RWPE2 (cell line): ENCODE measurements at regions not wholly inside any gene's neighbourhood (a gene's known extent, or its start where the extent isn't known, plus 50 kb on each side); places are given as distances from the start of the nearest gene placed in this dataset.

Experiments used
- ATAC-seq: fragments of 200-7000 bp; cut with Tn5 transposase; 3 replicates; pipeline ENCODE4 v1.9.1; 2021; ENCODE audit warnings: low read depth
- DNase-seq: peaks from one replicate; pipeline ENCODE4 v3.0.0-alpha.2; 2020; ENCODE audit warnings: low spot score
- H3K27ac ChIP-seq: fragments of 450-650 bp; 2 replicates; pipeline ENCODE4 v1.5.1; 2017; ENCODE audit warnings: mild to moderate bottlenecking; ENCODE audit not compliant: poor library complexity, severe bottlenecking
- H3K27me3 ChIP-seq: fragments of 250-450 bp; sonication (Bioruptor Pico); 2 replicates; pipeline ENCODE4 v1.5.1; 2021; ENCODE audit warnings: mild to moderate bottlenecking, moderate library complexity; ENCODE audit not compliant: insufficient read depth, poor library complexity, severe bottlenecking
- H3K36me3 ChIP-seq: fragments of 250-450 bp; sonication (Bioruptor Pico); 2 replicates; pipeline ENCODE4 v1.5.1; 2020; ENCODE audit warnings: low read depth, mild to moderate bottlenecking, moderate library complexity
- H3K4me1 ChIP-seq: fragments of 250-450 bp; sonication (Bioruptor Pico); 2 replicates; pipeline ENCODE4 v1.5.1; 2021; ENCODE audit warnings: mild to moderate bottlenecking, moderate library complexity; ENCODE audit not compliant: insufficient read depth, poor library complexity, severe bottlenecking
- H3K4me3 ChIP-seq: fragments of 250-450 bp; sonication (Bioruptor Pico); 2 replicates; pipeline ENCODE4 v1.5.1; 2021; ENCODE audit warnings: mild to moderate bottlenecking, moderate library complexity; ENCODE audit not compliant: severe bottlenecking
- H3K9me3 ChIP-seq: fragments of 250-450 bp; sonication (Bioruptor Pico); 2 replicates; pipeline ENCODE4 v1.5.1; 2021; ENCODE audit warnings: mild to moderate bottlenecking, moderate library complexity; ENCODE audit not compliant: severe bottlenecking
- CTCF ChIP-seq: fragments of 450-650 bp; IDR thresholded peaks from one replicate; pipeline ENCODE4 v1.5.1; 2017; ENCODE audit warnings: mild to moderate bottlenecking, moderate library complexity; ENCODE audit not compliant: poor library complexity, severe bottlenecking

GRCh38 chr3:11948866-11949265, 55.3 kb upstream of the SYN2 start:
- Histone ChIP-seq H3K27ac (no peak overlapping the region), H3K4me1 (no peaks in the 10 kb centered on the region), H3K27me3 (peaks cover 14% of the 10 kb centered on the region), H3K4me3 (no peak overlapping the region), H3K9me3 (no peaks in the 10 kb centered on the region), H3K36me3 (no peaks in the 10 kb centered on the region)
- DNase-seq: no peak
- TF ChIP-seq CTCF: no peak
- ATAC-seq: no peak

- Histone ChIP-seq H3K27me3 (peaks cover 18% of the 10 kb centered on the region), H3K9me3 (no peaks in the 10 kb centered on the region), H3K36me3 (no peaks in the 10 kb centered on the region), H3K4me1 (no peaks in the 10 kb centered on the region), H3K4me3 (no peak overlapping the region), H3K27ac (no peak overlapping the region)
- no peak for DNase-seq
- no peak for ATAC-seq
- no peak for TF ChIP-seq CTCF
Observed at GRCh38 chr3:11949351-11949750, 54.8 kb upstream of the SYN2 start.

- H3K9me3 ChIP-seq: no peaks in the 10 kb centered on the region
- no peak overlapping the region for H3K4me3 ChIP-seq
- peaks cover 19% of the 10 kb centered on the region for H3K27me3 ChIP-seq
- no peak for TF ChIP-seq CTCF
- no peaks in the 10 kb centered on the region for H3K36me3 ChIP-seq
- H3K4me1 ChIP-seq: no peaks in the 10 kb centered on the region
- no peak overlapping the region for H3K27ac ChIP-seq
- DNase-seq (no peak), ATAC-seq (no peak)
Observed at GRCh38 chr3:11950576-11950975, 53.6 kb upstream of the SYN2 start.

GRCh38 chr3:11953350-11953749, 50.8 kb upstream of the SYN2 start:
- peaks cover 19% of the 10 kb centered on the region for H3K27me3 ChIP-seq
- DNase-seq (no peak), ATAC-seq (no peak)
- no peak for TF ChIP-seq CTCF
- H3K27ac ChIP-seq: no peak overlapping the region
- no peak overlapping the region for H3K4me3 ChIP-seq
- no peaks in the 10 kb centered on the region for H3K9me3 ChIP-seq
- no peaks in the 10 kb centered on the region for H3K4me1 ChIP-seq
- H3K36me3 ChIP-seq: no peaks in the 10 kb centered on the region

GRCh38 chr3:11953778-11954177, 50.4 kb upstream of the SYN2 start:
- Histone ChIP-seq H3K27ac (no peak overlapping the region), H3K9me3 (no peaks in the 10 kb centered on the region), H3K27me3 (peaks cover 19% of the 10 kb centered on the region), H3K36me3 (no peaks in the 10 kb centered on the region), H3K4me1 (no peaks in the 10 kb centered on the region), H3K4me3 (no peak overlapping the region)
- no peak for TF ChIP-seq CTCF
- no peak for DNase-seq
- no peak for ATAC-seq
